Keratinocyte (primary cell): ENCODE measurements at regions not wholly inside any gene's neighbourhood (a gene's known extent, or its start where the extent isn't known, plus 50 kb on each side); places are given as distances from the start of the nearest gene placed in this dataset.

Source experiments
- EZH2 ChIP-seq: IDR thresholded peaks from one replicate; pipeline ENCODE4 v1.6.1; 2012; ENCODE audit warnings: inconsistent platforms, mild to moderate bottlenecking, low read length, moderate library complexity
- TF ChIP-seq, protein P1 (sequence below), 3 experiments: IDR thresholded peaks in 1 of 3; conservative IDR thresholded peaks in 1 of 3; optimal IDR thresholded peaks in 1 of 3; 2 replicates in 2 of 3; 3 replicates in 1 of 3; pipeline versions ENCODE3 to v1.5.1; 2011; ENCODE audit warnings: low read length in 3 of 3, mild to moderate bottlenecking in 3 of 3, moderate library complexity in 2 of 3, control low read depth in 1 of 3, inconsistent platforms in 1 of 3; ENCODE audit not compliant: insufficient read depth in 2 of 3; ENCODE audit errors: extremely low read depth in 1 of 3

DNA sequence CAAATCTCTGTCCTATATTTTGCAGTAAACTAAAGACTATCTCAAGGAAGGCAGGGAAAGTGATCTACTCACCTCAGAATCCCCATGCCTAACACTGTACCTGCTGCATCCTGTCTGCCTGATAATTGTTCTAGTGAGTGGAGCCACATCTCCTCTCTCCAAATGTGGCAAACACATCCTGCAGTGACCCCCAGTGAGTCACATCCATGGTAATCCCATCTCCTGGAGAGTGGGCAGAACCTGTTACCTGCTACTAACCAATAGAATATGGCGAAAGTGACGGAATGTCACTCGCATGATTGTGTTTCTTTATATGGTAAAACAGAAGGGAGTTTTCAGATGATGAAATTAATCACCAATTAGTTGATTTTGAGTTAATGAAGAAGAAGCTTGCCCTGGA is 353.8 kb upstream of the DLGAP1 start:
- no peak for TF ChIP-seq EZH2
- TF ChIP-seq, protein P1, sequence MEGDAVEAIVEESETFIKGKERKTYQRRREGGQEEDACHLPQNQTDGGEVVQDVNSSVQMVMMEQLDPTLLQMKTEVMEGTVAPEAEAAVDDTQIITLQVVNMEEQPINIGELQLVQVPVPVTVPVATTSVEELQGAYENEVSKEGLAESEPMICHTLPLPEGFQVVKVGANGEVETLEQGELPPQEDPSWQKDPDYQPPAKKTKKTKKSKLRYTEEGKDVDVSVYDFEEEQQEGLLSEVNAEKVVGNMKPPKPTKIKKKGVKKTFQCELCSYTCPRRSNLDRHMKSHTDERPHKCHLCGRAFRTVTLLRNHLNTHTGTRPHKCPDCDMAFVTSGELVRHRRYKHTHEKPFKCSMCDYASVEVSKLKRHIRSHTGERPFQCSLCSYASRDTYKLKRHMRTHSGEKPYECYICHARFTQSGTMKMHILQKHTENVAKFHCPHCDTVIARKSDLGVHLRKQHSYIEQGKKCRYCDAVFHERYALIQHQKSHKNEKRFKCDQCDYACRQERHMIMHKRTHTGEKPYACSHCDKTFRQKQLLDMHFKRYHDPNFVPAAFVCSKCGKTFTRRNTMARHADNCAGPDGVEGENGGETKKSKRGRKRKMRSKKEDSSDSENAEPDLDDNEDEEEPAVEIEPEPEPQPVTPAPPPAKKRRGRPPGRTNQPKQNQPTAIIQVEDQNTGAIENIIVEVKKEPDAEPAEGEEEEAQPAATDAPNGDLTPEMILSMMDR (optimal IDR thresholded peaks at IDR 0.05 in 1 of 3, IDR thresholded peaks at IDR 0.05 in 1 of 3, conservative IDR thresholded peaks at IDR 0.05 in 1 of 3; ENCODE audit: extremely low read depth in 1 of 3, insufficient read depth in 2 of 3, low read length in 3 of 3), result no peak
